ENCODE measurements at regions not wholly inside any gene's neighbourhood (a gene's known extent, or its start where the extent isn't known, plus 50 kb on each side); places are given as distances from the start of the nearest gene placed in this dataset.
A peak's percentile ranks its signal among the peaks of the same experiment; 100 is the strongest.
"Not testable (repeated sequence)": the region's sequence is repeated elsewhere in the genome, so short reads cannot be mapped to it uniquely, and the experiment has no call there.

DNA sequence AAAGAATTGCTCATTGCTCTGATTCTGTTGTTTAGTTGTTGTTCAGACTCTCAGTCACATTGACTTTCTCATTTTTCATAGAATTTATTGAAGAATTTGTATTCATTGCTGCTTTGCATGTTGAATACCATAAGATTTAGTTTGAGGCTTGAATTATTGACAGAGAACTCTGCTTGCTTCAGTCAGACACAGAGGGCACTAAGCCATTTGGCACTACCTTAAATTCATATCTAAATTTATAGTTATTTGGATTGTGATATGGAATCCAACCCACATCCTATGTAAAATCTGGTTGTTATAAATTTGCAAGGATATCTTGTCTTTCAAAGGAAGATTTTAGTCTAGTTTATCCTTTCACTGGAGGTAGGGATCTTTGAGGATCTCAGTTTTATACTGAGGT lies 1748.6 kb downstream of the BRINP3 start:
- FAIRE-seq (no peak), DNase-seq (ENCODE audit: insufficient read length, low spot score) (no peak)

DNA sequence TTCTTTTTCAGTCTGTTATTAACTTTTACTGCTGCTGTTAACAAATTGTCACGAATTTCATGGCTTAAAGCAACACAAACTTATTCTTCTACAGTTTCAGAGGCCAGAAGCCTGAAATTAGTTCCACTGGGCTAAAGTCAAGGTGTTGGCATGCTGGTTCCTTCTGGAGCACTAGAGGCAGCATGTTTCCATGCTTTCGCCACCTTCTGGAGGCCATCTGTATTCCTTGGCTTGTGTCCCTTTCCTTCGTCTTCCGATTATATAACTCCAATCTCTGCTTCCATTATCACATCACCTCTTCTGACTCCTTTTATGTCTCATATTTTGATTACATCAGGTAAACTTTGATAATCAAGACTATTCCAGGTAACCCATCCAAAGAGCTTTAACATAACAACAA lies 1742.1 kb downstream of the BRINP3 start:
- DNase-seq (ENCODE audit: insufficient read length, low spot score) = no peak
- no peak for FAIRE-seq

DNA sequence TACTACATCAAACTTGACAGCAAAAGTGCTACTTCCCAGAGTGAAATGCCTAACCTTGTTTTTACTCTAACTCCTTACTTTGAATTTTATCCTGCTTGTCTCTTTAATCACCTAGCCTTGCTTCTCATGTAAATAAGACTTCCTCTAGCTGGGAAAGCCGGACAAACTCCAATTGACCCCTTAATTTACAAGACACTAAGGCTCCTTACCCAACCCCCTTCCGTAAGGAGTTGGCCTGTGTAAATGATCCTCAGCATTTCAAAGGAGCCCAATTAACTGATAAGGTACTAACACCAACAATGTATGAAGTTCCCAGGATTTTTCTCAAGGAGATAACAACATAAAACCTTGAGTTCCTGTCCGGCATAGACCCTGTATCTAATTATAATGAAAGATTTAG lies 1728.4 kb downstream of the BRINP3 start:
- FAIRE-seq; DNase-seq (ENCODE audit: insufficient read length, low spot score): not testable (repeated sequence)

DNA sequence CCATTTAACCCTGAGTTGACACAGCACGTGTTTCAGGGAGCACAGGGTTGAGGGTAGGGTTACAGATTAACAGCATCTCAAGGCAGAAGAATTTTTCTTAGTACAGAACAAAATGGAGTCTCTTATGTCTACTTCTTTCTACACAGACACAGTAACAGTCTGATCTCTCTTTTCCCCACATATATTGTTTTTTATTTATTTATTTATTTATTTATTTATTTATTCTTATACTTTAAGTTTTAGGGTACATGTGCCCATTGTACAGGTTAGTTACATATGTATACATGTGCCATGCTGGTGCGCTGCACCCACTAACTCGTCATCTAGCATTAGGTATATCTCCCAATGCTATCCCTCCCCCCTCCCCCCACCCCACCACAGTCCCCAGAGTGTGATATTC lies 1725.6 kb downstream of the BRINP3 start:
- FAIRE-seq; DNase-seq (ENCODE audit: insufficient read length, low spot score): not testable (repeated sequence)

DNA sequence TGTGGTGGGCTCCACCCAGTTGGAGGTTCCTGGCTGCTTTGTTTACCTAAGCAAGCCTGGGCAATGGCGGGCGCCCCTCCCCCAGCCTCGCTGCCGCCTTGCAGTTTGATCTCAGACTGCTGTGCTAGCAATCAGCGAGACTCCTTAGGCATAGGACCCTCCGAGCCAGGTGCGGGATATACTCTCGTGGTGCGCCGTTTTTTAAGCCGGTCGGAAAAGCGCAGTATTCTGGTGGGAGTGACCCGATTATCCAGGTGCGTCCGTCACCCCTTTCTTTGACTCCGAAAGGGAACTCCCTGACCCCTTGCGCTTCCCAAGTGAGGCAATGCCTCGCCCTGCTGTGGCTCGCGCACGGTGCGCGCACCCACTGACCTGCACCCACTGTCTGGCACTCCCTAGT lies 1719.9 kb downstream of the BRINP3 start:
- DNase-seq (ENCODE audit: insufficient read length, low spot score) = not testable (repeated sequence)

DNA sequence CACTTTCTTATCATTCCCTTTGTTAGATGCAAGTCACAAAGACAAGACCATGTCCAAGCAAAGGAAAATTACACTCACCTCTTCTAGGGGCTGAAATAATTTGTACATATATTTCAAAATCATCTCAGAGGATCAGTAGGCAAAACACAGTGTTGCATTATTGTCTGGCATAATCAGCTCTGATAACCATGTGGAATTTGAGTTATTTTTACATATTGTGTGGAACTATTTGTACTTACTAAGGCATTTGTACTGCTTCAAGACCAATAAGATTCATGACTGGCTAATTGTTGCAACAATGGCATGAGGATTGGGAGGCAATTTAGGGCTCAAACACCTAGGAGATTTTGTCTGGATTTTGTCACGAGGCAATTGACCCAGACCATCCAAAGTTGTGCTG lies 1716.4 kb downstream of the BRINP3 start:
- FAIRE-seq = no peak
- DNase-seq (ENCODE audit: insufficient read length, low spot score) = no peak

More for the DNA sequence above, 1719.9 kb downstream of the BRINP3 start:
- FAIRE-seq = not testable (repeated sequence)

DNA sequence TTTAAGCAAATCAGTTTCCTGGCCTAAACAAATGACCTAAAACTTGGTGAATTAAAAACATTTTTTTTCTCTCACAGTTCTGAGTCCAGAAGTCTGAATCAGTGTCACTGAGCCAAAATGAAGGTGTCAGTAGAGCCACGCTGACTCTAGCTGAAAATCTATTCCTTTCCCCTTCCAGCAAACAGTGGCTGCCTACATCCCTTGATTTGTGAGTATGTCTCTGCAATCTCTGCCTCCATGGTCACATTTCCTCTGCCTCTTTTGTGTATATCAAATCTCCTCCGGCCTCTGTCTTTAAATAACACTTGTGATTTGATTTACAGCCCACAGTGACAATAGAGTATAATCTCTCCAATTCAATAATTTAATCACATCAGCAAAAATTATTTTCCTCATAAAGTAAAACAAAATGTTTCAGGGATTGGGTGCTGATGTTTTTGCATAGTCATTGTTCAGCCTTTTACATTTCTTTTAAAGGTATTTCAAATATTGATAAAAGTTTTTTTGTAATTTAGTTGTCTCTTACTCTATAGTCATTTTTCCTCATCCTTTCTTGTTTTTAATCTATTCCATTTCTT lies 1715.4 kb downstream of the BRINP3 start:
- FAIRE-seq (no peak), DNase-seq (ENCODE audit: insufficient read length, low spot score) (no peak)

DNA sequence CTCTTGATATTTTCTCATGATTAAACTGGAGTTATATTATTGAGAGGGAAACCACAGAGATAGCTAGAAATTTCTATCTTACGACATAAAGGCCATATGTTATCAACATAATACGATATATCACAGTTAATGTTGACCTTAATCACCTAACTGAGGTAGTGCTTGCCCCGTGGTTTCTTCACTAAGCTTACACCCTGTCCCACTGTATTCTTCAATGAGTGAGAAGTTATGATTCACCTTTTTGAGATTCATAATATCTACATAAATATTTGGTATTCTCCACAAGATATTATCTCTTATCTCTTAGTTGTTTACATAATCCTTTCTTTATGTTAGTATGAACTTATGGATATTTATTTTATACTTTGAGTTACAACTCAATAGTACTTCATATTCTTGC lies 1714.1 kb downstream of the BRINP3 start:
- DNase-seq (ENCODE audit: insufficient read length, low spot score) (no peak), FAIRE-seq (no peak)

DNA sequence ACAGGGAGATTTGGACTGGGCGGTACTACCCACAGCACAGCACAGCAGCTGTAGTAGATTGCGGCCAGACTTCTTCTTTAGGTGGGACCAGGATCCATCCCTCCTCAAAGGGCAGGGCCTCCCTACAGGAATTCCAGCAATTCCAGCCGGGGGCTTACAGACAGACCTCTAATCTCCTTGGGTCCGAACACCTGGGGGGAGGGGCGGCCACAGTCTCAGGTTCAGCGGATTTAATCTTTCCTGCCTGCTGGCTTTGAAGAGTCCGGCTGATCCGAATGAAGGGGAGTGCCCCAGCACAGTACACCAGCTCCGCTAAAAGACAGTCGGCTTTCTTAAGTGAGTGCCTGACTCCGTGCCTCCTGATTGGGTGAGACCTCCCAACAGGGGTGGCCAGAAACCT lies 1708.5 kb downstream of the BRINP3 start:
- no peak for DNase-seq (ENCODE audit: insufficient read length, low spot score)
- FAIRE-seq = no peak

DNA sequence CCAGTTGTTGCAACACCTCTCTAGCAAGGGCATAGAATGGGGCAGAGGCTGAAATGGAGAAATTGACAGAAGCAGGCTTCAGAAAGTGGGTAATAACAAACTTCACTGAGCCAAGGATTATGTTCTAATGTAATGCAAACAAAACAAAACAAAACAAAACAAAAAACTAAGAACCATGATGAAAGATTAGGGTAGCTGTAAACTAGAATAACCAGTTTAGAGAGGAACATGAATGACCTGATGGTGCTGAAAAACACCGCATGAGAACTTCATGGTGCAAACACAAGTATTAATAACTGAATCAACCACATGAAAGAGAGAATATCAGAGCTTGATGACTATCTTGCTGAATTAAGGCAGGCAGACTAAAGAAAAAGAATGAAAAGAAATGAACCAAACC lies 1707.7 kb downstream of the BRINP3 start:
- FAIRE-seq (no peak), DNase-seq (ENCODE audit: insufficient read length, low spot score) (no peak)

DNA sequence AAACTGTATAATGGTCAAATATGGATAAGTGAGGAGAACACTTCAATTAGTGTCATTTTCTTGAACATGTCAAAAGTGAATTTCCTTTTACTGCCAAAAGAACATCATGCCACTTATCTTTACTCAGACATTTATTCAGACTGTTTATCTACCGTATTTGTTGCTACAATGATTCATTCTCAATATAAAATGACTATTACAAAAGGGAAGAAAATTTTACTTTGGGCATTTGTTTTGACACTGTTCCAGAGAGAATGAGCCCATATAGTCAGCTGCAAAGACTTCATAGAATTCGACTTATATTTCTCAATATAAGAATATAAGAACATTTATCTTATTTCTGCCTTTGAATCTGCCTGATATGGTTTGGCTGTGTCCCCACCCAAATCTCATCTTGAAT lies 1699.1 kb downstream of the BRINP3 start:
- no peak for DNase-seq (ENCODE audit: insufficient read length, low spot score)
- no peak for FAIRE-seq

DNA sequence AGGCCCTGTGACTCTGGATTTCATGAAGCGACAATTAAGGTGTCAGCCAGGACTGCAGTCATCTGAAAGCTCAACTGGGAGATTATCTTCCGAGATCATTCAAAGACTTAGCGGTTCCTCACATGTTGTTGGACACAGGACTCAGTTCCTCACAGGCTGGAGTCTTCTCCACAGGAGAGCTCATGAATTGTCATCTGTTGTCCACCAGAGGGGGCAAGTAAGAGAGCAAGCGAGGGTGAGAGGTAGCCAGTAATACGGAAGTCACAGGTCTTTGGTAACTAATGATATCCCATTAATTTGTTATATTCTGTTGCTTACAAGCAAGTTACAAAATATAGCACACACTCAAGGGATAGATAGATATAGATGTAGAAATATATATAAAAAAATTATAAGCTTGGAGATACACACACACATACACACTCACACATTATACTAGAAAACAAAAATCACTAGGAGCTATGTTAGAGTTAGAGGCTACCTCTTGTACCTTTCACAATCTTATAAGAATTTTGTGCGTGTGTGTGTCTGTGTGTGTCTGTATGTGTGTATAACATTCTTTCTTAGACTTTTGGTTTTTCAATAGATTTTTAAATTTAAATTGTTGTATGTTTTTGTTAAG lies 1695.3 kb downstream of the BRINP3 start:
- DNase-seq (ENCODE audit: insufficient read length, low spot score) (peak; percentile 30), FAIRE-seq (no peak)

DNA sequence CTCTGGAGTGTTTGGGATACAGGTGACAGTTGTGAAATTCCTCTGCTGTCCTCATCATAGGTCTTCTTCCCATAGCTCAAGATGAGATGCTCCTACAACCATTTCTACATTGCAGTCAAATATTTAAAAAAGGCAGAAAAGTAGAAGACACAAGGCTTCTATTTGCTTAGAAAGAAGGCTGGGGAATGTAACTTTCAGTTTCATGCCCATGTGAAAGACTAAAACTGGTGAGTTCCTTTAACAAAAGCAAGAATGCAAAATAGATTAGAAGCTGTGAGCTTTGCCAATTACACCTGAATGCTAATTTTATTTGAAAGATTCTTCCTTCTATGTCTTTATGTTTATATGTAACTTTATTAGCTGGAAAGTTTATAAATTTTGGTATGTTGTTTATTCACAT lies 1682.7 kb downstream of the BRINP3 start:
- no peak for DNase-seq (ENCODE audit: insufficient read length, low spot score)
- FAIRE-seq = no peak

DNA sequence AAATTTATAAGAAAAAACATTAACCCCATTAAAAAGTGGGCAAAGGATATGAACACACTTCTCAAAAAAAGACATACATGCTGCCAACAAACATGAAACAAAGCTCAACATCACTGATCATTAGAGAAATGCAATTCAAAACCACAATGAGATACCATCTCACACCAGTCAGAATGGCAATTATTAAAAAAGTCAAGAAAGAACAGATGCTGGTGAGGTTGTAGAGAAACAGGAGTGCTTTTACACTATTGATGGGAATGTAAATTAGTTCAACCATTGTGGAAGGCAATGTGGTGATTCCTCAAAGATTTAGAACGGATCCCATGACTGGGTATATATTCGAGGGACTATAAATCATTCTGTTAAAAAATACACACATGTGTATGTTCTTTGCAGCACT lies 1665.5 kb downstream of the BRINP3 start:
- not testable (repeated sequence) for FAIRE-seq

DNA sequence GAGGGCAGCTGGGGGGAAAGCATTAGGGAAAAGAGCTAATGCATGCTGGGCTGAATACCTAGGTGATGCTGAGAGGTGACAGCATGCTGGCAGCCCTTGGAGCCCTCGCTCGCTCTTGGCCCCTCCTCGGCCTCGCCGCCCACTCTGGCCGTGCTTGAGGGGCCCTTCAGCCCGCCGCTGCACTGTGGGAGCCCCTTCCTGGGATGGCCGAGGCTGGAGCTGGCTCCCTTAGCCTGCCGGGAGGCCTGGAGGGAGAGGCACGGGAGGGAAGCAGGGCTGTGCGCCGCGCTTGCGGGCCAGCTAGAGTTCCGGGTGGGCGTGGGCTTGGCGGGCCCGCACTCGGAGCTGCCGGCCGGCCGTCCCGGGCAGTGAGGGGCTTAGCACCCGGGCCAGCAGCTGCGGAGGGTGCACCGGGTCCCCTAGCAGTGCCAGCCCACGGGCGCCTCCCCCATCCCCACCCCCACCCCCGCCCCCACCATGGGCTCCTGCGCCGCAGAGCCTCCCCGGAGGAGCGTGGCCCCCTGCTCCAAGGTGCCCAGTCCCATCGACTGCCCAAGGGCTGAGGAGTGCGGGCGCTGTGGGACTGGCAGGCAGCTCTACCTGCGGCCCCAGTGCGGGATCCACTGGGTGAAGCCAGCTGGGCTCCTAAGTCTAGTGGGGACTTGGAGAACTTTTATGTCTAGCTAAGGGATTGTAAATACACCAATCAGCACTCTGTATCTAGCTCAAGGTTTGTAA lies 1664.7 kb downstream of the BRINP3 start:
- not testable (repeated sequence) for FAIRE-seq; DNase-seq (ENCODE audit: insufficient read length, low spot score)

More for the DNA sequence above, 1665.5 kb downstream of the BRINP3 start:
- not testable (repeated sequence) for DNase-seq (ENCODE audit: insufficient read length, low spot score)

DNA sequence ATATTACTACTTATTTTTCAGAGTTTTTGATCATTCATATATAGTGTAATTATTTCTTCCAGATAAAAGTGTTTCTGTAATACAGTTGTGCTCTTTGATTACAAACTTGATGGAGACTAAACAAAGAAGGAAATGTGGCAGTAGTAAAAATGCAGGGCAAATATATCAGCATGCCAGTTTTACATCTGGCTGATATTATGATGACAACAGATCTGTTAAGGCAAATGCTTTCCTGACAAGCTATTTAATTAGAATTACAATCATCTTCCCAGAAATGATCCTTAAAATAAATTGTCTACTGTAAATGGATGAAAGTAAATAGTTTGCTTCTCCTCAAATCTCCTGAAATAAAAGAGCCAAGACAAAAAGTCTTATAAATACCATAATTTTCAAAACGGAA lies 1659.8 kb downstream of the BRINP3 start:
- FAIRE-seq (no peak), DNase-seq (ENCODE audit: insufficient read length, low spot score) (no peak)

DNA sequence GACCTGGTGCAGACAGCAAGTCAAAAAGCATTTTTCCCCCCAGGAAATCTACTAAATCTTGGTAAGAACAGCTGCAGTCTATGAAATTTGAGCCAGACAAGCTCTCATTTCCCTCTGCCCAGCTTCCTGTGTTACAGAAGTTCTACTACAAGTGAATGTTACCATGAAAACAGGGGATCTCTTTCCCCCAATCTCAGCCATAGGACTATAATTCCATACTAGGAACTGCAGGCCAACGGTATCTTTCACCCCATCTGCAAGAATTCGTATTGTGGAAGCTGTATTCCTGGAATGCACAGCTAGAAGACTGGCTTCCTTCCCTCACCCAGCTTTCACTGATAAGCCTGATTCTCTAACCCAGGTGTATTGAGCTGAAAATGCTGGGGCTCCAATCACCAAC lies 1655.4 kb downstream of the BRINP3 start:
- FAIRE-seq = no peak
- peak; percentile 15 for DNase-seq (ENCODE audit: insufficient read length, low spot score)

DNA sequence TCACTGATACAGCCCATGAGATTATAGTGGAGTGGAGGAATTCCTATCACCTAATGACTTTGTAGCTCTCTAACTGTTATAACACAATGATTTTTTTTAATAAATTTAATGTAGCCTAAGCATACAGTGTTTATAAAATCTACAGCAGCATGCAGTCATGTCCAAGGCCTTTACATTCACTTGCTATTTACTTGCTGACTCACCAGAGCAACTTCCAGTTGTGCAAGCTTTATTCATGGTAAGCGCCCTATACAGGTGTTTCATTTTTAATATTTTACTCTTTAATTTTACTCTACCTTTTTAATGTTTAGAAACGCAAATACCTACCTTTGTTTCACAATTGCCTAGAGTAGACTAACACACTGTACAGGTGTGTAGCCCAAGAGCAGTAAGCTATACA lies 1652.2 kb downstream of the BRINP3 start:
- no peak for DNase-seq (ENCODE audit: insufficient read length, low spot score)
- no peak for FAIRE-seq

DNA sequence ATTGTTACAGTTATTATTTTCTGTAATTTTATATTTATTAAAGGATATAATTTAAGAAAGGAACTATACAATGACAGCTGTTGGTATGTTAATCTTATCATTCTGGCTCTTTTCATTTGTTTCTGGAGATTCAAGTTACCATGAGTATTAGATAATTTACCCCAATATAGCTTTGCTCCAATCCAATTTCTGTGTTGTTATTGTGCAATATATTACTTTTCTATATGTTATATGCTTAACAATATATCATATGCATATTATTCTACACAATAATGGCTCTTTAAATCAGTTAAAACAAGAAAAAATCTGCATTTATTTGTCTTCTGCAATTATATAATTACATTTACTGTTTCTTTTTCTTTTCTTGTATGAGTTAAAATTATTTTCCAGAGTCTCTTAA lies 1650.9 kb downstream of the BRINP3 start:
- no peak for FAIRE-seq
- no peak for DNase-seq (ENCODE audit: insufficient read length, low spot score)

DNA sequence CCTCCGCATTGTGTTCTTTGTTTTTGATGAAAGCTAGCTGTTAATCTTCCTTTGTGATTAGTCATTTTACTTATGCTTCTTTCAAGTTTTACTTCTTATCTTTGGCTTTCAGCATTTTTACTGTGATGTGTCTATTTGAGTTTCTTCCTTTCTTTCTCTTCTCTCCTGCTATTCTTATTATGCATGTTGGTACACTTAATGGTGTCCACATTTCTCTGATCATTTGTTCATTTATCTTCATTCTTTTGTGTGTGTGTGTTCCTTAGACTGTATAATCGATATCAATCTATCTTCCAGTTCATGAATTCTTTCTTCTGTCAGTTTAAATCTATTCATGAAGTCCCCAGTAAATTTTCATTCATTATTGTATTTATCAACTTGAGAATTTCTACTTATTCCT lies 1650.3 kb downstream of the BRINP3 start:
- no peak for DNase-seq (ENCODE audit: insufficient read length, low spot score)
- FAIRE-seq = no peak

DNA sequence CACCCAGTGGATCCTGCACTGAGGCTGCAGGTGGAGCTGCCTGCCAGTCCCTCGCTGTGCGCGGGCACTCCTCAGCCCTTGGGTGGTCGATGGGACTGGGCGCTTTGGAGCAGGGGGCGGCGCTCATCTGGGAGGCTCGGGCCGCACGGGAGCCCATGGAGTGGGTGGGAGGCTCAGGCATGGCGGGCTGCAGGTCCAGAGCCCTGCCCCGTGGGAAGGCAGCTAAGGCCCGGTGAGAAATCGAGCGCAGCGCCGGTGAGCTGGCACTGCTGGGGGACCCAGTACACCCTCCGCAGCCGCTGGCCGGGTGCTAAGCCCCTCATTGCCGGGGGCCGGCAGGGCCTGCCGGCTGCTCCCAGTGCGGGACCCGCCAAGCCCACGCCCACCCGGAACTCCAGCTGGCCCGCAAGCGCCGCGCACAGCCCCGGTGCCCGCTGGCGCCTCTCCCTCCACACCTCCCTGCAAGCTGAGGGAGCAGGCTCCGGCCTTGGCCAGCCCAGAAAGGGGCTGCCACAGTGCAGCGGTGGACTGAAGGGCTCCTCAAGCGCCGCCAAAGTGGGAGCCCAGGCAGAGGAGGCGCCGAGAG lies 1636.5 kb downstream of the BRINP3 start:
- FAIRE-seq; DNase-seq (ENCODE audit: insufficient read length, low spot score): not testable (repeated sequence)

DNA sequence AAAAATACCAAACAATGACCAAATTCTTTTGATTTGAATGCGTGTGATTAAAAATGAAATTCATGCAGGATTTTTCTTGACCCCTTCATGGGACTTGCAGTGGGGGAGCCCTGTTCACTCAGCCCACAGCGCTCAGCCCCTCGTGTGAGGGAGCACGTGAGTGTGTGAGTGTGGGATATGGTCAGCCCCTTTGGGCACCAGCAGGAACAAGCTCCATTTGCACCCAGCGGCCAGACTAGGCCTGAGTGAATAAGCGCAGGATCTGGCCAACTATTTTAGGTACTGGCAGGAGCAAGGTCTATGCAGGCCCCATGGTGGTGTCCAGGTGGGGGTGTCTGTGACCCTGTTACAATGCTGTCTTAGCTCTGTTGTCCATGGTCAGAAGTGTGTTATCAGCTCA lies 1631.2 kb downstream of the BRINP3 start:
- FAIRE-seq (no peak), DNase-seq (ENCODE audit: insufficient read length, low spot score) (no peak)

All from HTR-8/SVneo (cell line).